T-helper 2 cell treated with Interferon-gamma antibody and Interleukin-4, amounts not matched to agents 5 μg/mL and 100 μg/mL, for 36 hours (primary cell): ENCODE measurements at regions not wholly inside any gene's neighbourhood (a gene's known extent, or its start where the extent isn't known, plus 50 kb on each side); places are given as distances from the start of the nearest gene placed in this dataset.
"Not testable (repeated sequence)": the region's sequence is repeated elsewhere in the genome, so short reads cannot be mapped to it uniquely, and the experiment has no call there.

ENCODE experiments used
- DNase-seq: peaks from one replicate; pipeline ENCODE4 v3.0.0; 2021; ENCODE audit warnings: low spot score
- H3K27ac Mint-ChIP-seq: one replicate; pipeline ENCODE4 v1.8.0; 2021; ENCODE audit warnings: mild to moderate bottlenecking, mixed read lengths
- H3K27me3 Mint-ChIP-seq: one replicate; pipeline ENCODE4 v1.8.0; 2021; ENCODE audit warnings: low read depth, mixed read lengths
- H3K36me3 Mint-ChIP-seq: one replicate; pipeline ENCODE4 v1.8.0; 2021; ENCODE audit warnings: low read depth, mixed read lengths
- H3K4me1 Mint-ChIP-seq: one replicate; pipeline ENCODE4 v1.8.0; 2021; ENCODE audit warnings: low read depth, mixed read lengths
- H3K4me3 Mint-ChIP-seq: one replicate; pipeline ENCODE4 v1.8.0; 2022; ENCODE audit warnings: mild to moderate bottlenecking, moderate library complexity, mixed read lengths
- H3K9me3 Mint-ChIP-seq: one replicate; pipeline ENCODE4 v1.8.0; 2021; ENCODE audit warnings: mixed read lengths

DNA sequence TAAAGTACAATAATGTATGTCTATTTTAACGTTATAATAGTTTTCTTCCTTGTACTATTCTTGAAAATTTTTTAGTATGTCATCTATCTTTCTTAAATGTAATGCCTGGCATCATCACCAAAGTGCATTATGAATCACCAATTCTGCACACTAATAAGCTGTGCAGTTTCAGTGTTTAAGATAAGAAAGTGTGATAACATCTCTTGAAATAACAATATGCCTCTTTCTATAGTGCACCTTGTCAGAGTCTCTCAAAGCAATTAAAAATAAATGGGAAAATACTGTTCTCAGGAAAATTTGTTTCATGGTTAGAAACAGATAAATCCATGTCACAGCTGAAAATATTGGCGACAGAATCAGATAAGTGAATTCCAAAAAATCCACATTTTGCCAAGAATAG is 457.4 kb upstream of the PCDH10 start:
- H3K9me3 Mint-ChIP-seq = peaks cover 16% of the 10 kb centered on the region

GRCh38 chr4:132694775-132695174 is 454.3 kb upstream of the PCDH10 start:
- no peak for DNase-seq
- H3K4me1 Mint-ChIP-seq = no peaks in the 10 kb centered on the region
- no peaks in the 10 kb centered on the region for H3K36me3 Mint-ChIP-seq
- no peaks in the 10 kb centered on the region for H3K27me3 Mint-ChIP-seq
- no peak overlapping the region for H3K4me3 Mint-ChIP-seq
- no peak overlapping the region for H3K27ac Mint-ChIP-seq
- peaks cover 15% of the 10 kb centered on the region for H3K9me3 Mint-ChIP-seq

More for the DNA sequence above, 457.4 kb upstream of the PCDH10 start:
- Mint-ChIP-seq H3K27ac (no peak overlapping the region), H3K36me3 (no peaks in the 10 kb centered on the region), H3K4me3 (no peak overlapping the region), H3K4me1 (no peaks in the 10 kb centered on the region), H3K27me3 (no peaks in the 10 kb centered on the region)
- no peak for DNase-seq

DNA sequence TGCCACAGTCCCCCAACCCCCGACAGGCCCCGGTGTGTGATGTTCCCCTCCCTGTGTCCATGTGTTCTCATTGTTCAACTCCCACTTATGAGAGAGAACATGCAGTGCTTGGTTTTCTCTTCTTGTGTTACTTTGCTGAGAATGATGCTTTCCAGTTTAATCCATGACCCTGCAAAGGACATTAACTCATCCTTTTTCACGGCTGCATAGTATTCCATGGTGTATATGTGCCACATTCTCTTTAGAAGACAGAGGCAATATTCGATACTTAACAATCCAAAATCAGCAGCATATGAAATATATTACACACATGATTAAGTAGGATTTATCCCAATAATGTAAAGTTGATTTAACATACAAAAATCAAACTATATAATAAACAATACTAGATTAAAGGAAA is 451.6 kb upstream of the PCDH10 start:
- not testable (repeated sequence) for H3K36me3 Mint-ChIP-seq, H3K27me3 Mint-ChIP-seq, H3K4me3 Mint-ChIP-seq, DNase-seq, H3K4me1 Mint-ChIP-seq, H3K27ac Mint-ChIP-seq
- H3K9me3 Mint-ChIP-seq = peaks cover 15% of the 10 kb centered on the region

DNA sequence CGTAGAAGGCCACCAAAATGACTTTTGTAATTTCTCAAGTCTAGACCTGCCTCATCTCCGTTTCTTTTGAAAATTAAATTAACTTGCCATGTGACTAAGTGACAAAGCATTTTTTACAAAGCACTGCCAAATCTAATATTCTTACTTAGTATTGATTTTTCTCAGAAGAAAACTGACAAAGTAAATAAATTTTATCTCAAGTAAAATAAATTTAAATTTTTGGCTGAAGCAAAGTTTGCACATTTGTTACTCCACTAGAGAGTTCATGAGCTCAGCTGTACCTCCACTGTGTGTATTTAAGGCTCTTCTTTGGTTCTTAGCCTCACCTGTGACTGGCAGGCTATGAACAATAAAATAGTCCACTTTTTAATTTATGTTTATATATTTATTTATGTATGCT is 441.1 kb upstream of the PCDH10 start:
- Mint-ChIP-seq H3K27ac (no peak overlapping the region), H3K36me3 (no peaks in the 10 kb centered on the region), H3K4me1 (no peaks in the 10 kb centered on the region), H3K9me3 (peaks cover 14% of the 10 kb centered on the region), H3K4me3 (no peak overlapping the region), H3K27me3 (no peaks in the 10 kb centered on the region)
- no peak for DNase-seq

GRCh38 chr4:132709056-132709455 is 440.0 kb upstream of the PCDH10 start:
- Mint-ChIP-seq H3K27me3 (no peaks in the 10 kb centered on the region), H3K36me3 (no peaks in the 10 kb centered on the region), H3K4me1 (no peaks in the 10 kb centered on the region), H3K4me3 (no peak overlapping the region), H3K9me3 (peaks cover 14% of the 10 kb centered on the region), H3K27ac (no peak overlapping the region)
- DNase-seq = no peak

DNA sequence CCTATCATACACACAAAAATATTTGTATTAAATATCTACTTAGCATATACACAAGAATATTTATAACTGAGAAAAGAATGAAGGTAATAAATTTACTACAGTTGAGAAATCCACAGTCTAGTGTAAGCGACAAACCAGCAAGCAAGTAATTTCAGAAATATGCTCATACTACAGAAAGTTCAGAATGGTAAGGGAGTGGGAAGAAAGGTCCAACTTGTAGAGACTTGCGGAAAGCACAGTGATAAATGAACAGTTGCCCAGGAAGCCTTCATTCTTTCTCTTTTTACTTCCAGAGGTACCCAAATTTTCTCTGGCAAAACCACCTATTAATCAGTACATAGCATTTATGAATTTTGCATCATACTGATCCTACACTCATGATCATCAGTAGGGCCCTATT is 438.1 kb upstream of the PCDH10 start:
- Mint-ChIP-seq H3K4me1 (no peaks in the 10 kb centered on the region), H3K36me3 (no peaks in the 10 kb centered on the region), H3K27me3 (no peaks in the 10 kb centered on the region), H3K9me3 (peaks cover 14% of the 10 kb centered on the region), H3K4me3 (no peak overlapping the region), H3K27ac (no peak overlapping the region)
- no peak for DNase-seq

DNA sequence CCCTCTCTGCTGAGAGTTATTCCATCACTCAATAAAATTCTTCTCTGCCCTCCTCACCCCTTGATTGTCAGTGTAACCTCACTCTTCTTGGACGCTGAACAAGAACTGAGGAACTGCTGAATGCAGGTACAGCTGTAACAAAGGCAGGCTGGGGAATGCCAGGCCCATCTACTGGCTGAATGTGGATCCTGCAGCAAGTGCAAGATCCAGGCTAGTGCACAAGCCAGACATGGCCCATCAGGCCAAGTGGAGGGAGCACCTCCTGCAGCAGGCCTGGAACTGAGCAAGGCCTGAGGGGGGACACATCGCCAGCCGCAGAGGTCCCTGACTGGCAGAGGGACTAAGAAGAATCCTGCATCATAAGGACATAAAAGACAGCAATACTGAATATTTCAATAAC is 411.8 kb upstream of the PCDH10 start:
- Mint-ChIP-seq H3K27ac (no peak overlapping the region), H3K4me1 (no peaks in the 10 kb centered on the region), H3K36me3 (no peaks in the 10 kb centered on the region)

DNA sequence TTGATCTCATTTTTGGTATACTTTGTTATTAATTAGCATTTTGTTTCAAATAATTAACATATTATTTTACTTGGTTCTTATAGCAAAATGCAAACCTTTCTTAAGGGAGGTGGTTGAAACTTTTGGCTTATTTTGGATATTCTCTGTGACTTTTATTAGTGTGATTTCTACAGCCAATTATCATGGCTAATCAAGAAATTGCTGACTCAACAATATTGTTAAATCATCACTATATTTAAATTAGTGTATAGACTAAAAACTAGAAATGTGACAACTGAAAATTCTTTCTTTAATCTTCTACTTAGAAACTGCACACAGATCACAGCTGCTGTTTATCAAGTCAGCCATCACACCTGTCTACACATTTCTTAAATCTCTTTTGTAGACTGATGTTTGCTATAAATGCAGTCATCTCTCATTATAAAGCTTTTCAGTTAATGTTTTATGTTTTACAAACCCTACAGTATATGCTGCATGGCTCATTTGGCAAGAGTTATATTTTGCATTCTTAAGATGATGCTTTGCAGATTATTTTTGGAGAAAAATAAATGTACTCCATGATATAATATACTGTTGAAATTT is 389.8 kb upstream of the PCDH10 start:
- Mint-ChIP-seq H3K4me3 (no peak overlapping the region), H3K4me1 (no peaks in the 10 kb centered on the region), H3K27ac (no peak overlapping the region), H3K36me3 (no peaks in the 10 kb centered on the region), H3K9me3 (peaks cover 3% of the 10 kb centered on the region), H3K27me3 (no peaks in the 10 kb centered on the region)
- DNase-seq = no peak

More for the DNA sequence above, 411.8 kb upstream of the PCDH10 start:
- no peak overlapping the region for H3K4me3 Mint-ChIP-seq
- no peak for DNase-seq
- peaks cover 8% of the 10 kb centered on the region for H3K9me3 Mint-ChIP-seq
- no peaks in the 10 kb centered on the region for H3K27me3 Mint-ChIP-seq

GRCh38 chr4:132763465-132763864 is 385.6 kb upstream of the PCDH10 start:
- Mint-ChIP-seq H3K4me1 (no peaks in the 10 kb centered on the region), H3K27ac (no peak overlapping the region), H3K9me3 (peaks cover 3% of the 10 kb centered on the region), H3K4me3 (no peak overlapping the region), H3K27me3 (no peaks in the 10 kb centered on the region), H3K36me3 (no peaks in the 10 kb centered on the region)
- DNase-seq = no peak

- no peaks in the 10 kb centered on the region for H3K27me3 Mint-ChIP-seq
- H3K9me3 Mint-ChIP-seq = peaks cover 9% of the 10 kb centered on the region
- H3K27ac Mint-ChIP-seq = no peak overlapping the region
- H3K36me3 Mint-ChIP-seq = no peaks in the 10 kb centered on the region
- no peak overlapping the region for H3K4me3 Mint-ChIP-seq
- DNase-seq = no peak
- H3K4me1 Mint-ChIP-seq = no peaks in the 10 kb centered on the region
Observed at GRCh38 chr4:132767901-132768300, 381.2 kb upstream of the PCDH10 start.

DNA sequence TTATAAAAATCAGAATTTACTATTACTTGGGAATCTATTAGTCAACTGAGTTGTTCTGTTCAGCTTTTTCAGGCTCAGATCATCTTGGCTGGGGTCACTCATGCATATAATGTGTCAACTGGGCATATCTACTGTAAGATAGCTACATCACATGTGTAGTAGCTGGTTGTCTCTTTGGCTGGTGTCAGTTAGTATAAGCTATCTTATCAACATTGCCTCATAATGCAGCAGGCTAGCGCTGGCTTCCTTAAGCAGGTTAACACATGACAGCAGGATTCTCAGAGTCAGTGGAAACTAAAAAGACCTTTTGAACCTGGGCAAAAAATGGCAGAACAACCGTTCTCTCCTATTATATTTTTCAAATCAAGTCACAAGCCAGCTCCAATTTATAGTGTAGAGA is 378.3 kb upstream of the PCDH10 start:
- H3K36me3 Mint-ChIP-seq = no peaks in the 10 kb centered on the region
- H3K27me3 Mint-ChIP-seq = no peaks in the 10 kb centered on the region

GRCh38 chr4:132792310-132792709 is 356.8 kb upstream of the PCDH10 start:
- DNase-seq = no peak
- Mint-ChIP-seq H3K9me3 (peaks cover 3% of the 10 kb centered on the region), H3K4me3 (no peak overlapping the region), H3K27me3 (no peaks in the 10 kb centered on the region), H3K27ac (no peak overlapping the region), H3K4me1 (no peaks in the 10 kb centered on the region), H3K36me3 (no peaks in the 10 kb centered on the region)

More for the DNA sequence above, 378.3 kb upstream of the PCDH10 start:
- Mint-ChIP-seq H3K4me1 (no peaks in the 10 kb centered on the region), H3K9me3 (peaks cover 9% of the 10 kb centered on the region), H3K27ac (no peak overlapping the region), H3K4me3 (no peak overlapping the region)
- no peak for DNase-seq

DNA sequence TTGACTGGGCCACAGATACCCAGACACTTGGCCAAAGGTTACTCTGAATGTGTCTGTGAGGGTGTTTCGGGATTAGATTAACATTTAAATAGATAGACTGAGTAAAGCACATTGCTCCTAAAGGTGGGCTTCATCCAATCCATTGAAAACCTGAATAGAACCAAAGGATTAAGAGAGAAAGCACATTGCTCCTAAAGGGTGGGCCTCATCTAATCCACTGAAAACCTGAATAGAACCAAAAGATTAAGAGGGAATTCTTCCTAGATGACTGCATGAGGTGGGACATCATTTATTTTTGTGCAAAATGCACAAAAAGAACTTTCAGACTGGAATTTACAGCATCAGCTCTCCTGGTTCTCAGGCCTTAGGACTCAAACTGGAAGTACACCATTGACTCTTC is 351.2 kb upstream of the PCDH10 start:
- Mint-ChIP-seq H3K27ac (no peak overlapping the region), H3K4me3 (no peak overlapping the region), H3K27me3 (no peaks in the 10 kb centered on the region), H3K4me1 (no peaks in the 10 kb centered on the region), H3K9me3 (peaks cover 3% of the 10 kb centered on the region), H3K36me3 (no peaks in the 10 kb centered on the region)
- no peak for DNase-seq

DNA sequence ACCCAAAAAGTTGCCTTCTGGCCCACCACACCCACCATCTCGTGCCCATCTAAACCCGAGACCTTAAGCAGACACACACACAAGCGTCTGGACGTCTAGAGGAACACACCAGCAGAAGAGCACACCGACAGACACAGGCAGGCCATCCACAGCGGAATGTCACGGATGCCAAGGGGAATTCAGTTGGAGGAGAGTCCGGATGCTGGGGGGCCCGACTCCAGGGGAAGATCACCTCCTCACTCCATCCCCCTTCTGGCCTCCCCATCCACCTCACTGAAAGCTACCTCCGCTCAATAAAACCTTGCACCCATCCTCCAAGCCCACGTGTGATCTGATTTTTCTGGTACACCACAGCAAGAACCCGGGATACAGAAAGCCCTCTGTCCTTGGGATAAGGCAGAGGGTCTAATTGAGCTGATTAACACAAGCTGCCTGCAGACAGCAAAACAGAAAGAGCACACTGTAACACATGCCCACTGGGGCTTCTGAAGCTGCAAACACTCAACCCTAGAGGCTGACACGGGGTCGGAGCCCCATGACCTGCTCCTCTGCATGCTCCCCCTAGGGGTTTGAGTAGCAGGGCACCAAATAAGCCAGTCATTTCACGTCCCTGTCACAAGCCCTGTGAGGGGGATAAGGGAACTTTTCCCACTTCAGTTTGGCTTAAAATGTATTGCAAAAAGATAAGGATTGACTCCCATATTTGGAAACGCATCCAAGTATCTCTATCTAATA is 339.6 kb upstream of the PCDH10 start:
- H3K27ac Mint-ChIP-seq = no peak overlapping the region
- peaks cover 5% of the 10 kb centered on the region for H3K9me3 Mint-ChIP-seq
- no peaks in the 10 kb centered on the region for H3K36me3 Mint-ChIP-seq

DNA sequence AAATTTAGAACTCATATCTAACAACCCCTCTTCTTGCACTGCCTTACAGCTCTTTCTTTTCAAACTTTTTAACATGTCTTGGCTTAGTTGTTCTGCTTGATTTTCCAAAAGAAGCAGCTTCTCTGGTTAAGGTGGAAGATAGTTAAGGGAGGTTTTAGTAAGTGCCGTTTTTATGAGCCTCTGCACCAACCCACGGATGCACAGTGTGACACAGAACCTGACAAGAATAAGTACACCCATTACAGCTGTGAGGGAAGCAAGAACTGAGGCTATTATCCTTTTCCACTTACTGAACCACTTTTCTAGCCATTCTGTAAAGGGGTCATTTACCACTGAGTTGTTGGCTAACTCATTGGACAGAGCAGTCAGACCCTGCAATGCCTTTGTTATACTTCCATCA is 336.0 kb upstream of the PCDH10 start:
- H3K27ac Mint-ChIP-seq, H3K4me3 Mint-ChIP-seq, H3K9me3 Mint-ChIP-seq, H3K36me3 Mint-ChIP-seq, H3K4me1 Mint-ChIP-seq, H3K27me3 Mint-ChIP-seq, DNase-seq: not testable (repeated sequence)

More for the DNA sequence above, 339.6 kb upstream of the PCDH10 start:
- Mint-ChIP-seq H3K4me1 (no peaks in the 10 kb centered on the region), H3K4me3 (no peak overlapping the region), H3K27me3 (no peaks in the 10 kb centered on the region)
- no peak for DNase-seq
